ENCODE measurements at regions not wholly inside any gene's neighbourhood (a gene's known extent, or its start where the extent isn't known, plus 50 kb on each side); places are given as distances from the start of the nearest gene placed in this dataset.

DNA sequence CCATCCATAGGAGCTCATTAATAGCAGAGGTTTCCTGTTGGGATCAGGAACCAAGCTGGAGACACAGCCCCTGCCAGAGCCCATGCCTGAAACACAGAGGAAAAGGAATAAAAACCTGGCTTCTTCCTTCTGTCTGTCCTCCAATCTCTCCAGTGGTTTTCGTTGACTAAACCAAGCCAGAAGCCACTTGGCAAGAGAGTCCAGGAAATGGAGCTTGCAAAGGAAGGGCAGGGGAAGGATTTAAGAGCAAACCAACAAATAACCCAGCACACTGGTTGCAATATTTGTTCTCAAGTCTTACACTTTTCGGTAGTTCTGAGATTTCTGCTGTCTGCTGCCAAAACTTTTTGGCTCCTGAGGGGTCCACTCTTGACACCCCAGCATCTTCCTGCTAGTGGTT, 137.0 kb upstream of the BMP2 start:
- WGBS (ENCODE audit: extremely low coverage, insufficient read length, low lambda C conversion rate), result no CpG with 5 or more reads among the region's 2 CpGs
- no peak overlapping the region for H3K18ac ChIP-seq (ENCODE audit: insufficient read length, low read depth, low read length)
- H3K23ac ChIP-seq (ENCODE audit: insufficient read length, low read depth, low read length), result no peak overlapping the region
- no peaks in the 10 kb centered on the region for H3K4me1 Mint-ChIP-seq
- H2BK20ac ChIP-seq (ENCODE audit: low read depth, low read length, poor library complexity, severe bottlenecking), result no peak overlapping the region
- DNase-seq, result no peak
- H3K9me3 Mint-ChIP-seq, result peaks cover 4% of the 10 kb centered on the region in 2 experiments; a peak in 4 of 5 replicates
- H3K4me2 ChIP-seq (ENCODE audit: insufficient read depth, insufficient read length, low read length), result no peak overlapping the region
- no peak overlapping the region for H3K27ac ChIP-seq (ENCODE audit: insufficient read length, low read depth, low read length)
- H2BK12ac ChIP-seq (ENCODE audit: insufficient read length, low read depth, low read length), result no peak overlapping the region
- no peaks in the 10 kb centered on the region for H3K27me3 ChIP-seq (ENCODE audit: insufficient read depth, low read length)
- no peak overlapping the region for H3K27ac Mint-ChIP-seq
- TF ChIP-seq, protein P1, sequence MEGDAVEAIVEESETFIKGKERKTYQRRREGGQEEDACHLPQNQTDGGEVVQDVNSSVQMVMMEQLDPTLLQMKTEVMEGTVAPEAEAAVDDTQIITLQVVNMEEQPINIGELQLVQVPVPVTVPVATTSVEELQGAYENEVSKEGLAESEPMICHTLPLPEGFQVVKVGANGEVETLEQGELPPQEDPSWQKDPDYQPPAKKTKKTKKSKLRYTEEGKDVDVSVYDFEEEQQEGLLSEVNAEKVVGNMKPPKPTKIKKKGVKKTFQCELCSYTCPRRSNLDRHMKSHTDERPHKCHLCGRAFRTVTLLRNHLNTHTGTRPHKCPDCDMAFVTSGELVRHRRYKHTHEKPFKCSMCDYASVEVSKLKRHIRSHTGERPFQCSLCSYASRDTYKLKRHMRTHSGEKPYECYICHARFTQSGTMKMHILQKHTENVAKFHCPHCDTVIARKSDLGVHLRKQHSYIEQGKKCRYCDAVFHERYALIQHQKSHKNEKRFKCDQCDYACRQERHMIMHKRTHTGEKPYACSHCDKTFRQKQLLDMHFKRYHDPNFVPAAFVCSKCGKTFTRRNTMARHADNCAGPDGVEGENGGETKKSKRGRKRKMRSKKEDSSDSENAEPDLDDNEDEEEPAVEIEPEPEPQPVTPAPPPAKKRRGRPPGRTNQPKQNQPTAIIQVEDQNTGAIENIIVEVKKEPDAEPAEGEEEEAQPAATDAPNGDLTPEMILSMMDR (conservative IDR thresholded peaks at IDR 0.05), result no peak
- no peak overlapping the region for H3K56ac ChIP-seq (ENCODE audit: insufficient read length, low read depth, low read length)
- H3K79me1 ChIP-seq (ENCODE audit: insufficient read depth, low read depth, low read length, poor library complexity, severe bottlenecking), result no peaks in the 10 kb centered on the region
- no peak overlapping the region for H4K5ac ChIP-seq (ENCODE audit: insufficient read length, low read depth, low read length)
- H2BK120ac ChIP-seq (ENCODE audit: low read depth, low read length, poor library complexity, severe bottlenecking), result no peak overlapping the region
- H3K4me3 Mint-ChIP-seq, result no peak overlapping the region
- H4K20me1 ChIP-seq (ENCODE audit: control insufficient read depth, insufficient read depth, insufficient read length), result no peaks in the 10 kb centered on the region
- no peak overlapping the region for H4K8ac ChIP-seq (replicated peaks; ENCODE audit: insufficient read length, low read depth, low read length)
- no peaks in the 10 kb centered on the region for H3K9me3 ChIP-seq (ENCODE audit: control insufficient read depth, low read depth, low read length)
- H2BK15ac ChIP-seq (ENCODE audit: low read depth, low read length), result no peak overlapping the region
- H3K23me2 ChIP-seq (ENCODE audit: insufficient read length, low read depth, low read length, poor library complexity, severe bottlenecking), result no peaks in the 10 kb centered on the region
- no peak overlapping the region for H2BK5ac ChIP-seq (ENCODE audit: insufficient read length, low read length)
- no peak overlapping the region for H2AFZ ChIP-seq (ENCODE audit: low read length)
- no peaks in the 10 kb centered on the region for H3K4me1 ChIP-seq (ENCODE audit: insufficient read depth, low read length)
- H3K4ac ChIP-seq (ENCODE audit: low read depth, low read length), result no peak overlapping the region
- H3K79me2 ChIP-seq (ENCODE audit: insufficient read depth, low read length), result no peaks in the 10 kb centered on the region
- no peak overlapping the region for H2AK5ac ChIP-seq (ENCODE audit: insufficient read length, low read length)
- peaks cover 0 to 4% (median 0%) of the 10 kb centered on the region in 3 experiments; a peak in 1 of 7 replicates for H3K36me3 Mint-ChIP-seq (ENCODE audit: insufficient read depth in 1 of 3, low read depth in 3 of 3)
- H4K91ac ChIP-seq (ENCODE audit: insufficient read length, low read depth, low read length), result no peak overlapping the region
- no peak overlapping the region for H3T11ph ChIP-seq (ENCODE audit: low read length)
- no peaks in the 10 kb centered on the region; the same call in 1 of the 2 replicates for H3K27me3 Mint-ChIP-seq (ENCODE audit: low read depth)
- H3K9ac ChIP-seq (ENCODE audit: extremely low read depth, insufficient read length, low read length), result no peak overlapping the region
- no peak overlapping the region for H3K14ac ChIP-seq (ENCODE audit: insufficient read depth, low read length)

Data from H9 (cell line).